GF-D8 (cell line): ENCODE measurements at regions not wholly inside any gene's neighbourhood (a gene's known extent, or its start where the extent isn't known, plus 50 kb on each side); places are given as distances from the start of the nearest gene placed in this dataset.
A peak's percentile ranks its signal among the peaks of the same experiment; 100 is the strongest.

Experiments
- DNase-seq: peaks from one replicate; lab custom pipeline; 2025; lab: John Stamatoyannopoulos, UW

DNA sequence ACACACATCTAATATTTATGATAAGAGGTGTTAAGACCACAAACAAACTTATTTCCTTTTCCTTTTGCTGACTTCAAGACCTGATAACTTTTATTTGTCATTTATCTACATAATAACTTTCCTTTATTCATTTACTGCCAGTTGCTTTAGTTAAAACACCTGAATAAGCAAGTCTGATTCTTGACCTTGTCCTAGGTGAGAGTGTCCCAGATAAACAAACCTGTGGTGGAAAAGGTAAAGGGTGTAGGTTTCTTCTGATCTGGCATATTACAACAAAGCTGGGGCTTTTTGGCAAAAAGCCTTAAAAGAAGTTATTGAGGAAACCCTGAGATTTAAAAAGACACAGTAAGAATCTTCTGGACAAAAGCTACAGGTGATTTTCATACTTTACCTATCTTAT is 191.5 kb downstream of the ZBBX start:
- DNase-seq: no peak

DNA sequence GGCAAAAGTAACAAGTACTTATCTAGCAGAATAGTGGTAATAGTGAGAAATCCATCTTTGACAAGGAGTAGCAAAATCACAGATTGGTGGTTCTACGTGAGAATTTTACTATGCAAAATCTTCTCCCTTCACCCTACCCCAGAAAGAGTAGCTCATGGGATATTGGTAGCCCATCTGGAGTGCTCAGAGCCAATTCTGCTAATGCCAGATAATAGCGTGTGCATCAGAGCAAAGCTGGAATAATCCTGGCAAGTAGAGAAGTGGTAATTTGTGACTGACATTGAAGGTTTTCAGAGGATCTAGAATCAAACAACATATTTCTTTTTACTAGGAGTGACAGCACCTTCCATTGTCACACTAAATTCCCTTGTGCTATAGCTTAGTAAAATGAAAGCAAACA is 192.9 kb downstream of the ZBBX start:
- no peak for DNase-seq

DNA sequence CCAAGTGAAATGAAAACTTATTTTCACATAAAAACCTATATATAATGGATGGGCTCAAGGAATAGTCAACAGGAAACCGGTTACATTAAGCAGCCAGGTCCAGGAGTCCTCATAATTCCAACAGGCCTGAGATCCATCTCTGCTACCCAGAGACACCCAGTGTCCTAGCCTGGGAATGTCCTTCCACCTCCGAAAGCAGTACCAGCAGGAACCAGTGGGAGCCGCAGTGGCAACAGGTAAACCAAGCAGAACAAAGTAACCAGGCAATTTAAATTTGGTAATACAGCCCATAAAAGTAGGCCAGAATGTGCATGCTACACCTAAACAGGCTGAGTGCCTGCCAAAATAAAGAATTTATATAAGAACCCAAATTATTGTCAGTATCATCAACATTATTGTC is 195.6 kb downstream of the ZBBX start:
- DNase-seq: no peak

DNA sequence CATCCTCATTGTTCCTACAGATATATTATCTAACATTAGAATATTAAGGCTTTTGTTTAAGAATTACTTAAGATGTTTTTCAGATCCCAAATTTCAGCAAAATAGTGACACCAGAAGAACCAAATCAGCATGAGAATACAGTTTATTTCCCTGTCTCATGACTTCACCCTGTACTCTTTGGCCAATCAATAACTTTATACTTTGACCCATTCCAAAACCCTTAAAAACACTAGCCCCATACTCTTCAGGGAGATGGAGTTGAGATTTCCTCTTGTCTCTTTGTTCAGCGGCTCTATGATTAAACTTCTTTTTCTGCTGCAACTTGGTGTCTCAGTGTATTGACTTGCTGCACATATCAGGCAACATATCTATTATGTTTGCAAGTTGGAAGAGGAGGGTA is 207.7 kb downstream of the ZBBX start:
- DNase-seq: no peak

DNA sequence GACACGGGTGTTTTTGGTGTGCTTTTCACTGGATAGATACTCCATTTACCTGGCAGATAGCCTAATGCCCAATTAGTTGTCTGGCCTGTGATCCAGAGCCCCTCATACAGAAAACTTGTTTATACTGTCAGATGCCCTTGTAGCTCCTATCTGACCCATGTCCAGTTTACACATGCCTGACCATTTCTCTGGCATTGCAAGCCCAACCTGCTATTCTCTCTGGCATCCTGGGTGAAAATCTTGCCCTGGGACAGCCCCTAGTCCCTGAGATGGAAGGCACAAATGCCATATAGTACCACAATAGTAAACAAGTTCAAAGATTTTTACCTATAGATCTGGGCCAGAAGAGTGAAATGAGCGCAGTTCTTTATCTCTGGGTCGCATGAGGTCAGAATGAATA is 212.6 kb downstream of the ZBBX start:
- DNase-seq: no peak

DNA sequence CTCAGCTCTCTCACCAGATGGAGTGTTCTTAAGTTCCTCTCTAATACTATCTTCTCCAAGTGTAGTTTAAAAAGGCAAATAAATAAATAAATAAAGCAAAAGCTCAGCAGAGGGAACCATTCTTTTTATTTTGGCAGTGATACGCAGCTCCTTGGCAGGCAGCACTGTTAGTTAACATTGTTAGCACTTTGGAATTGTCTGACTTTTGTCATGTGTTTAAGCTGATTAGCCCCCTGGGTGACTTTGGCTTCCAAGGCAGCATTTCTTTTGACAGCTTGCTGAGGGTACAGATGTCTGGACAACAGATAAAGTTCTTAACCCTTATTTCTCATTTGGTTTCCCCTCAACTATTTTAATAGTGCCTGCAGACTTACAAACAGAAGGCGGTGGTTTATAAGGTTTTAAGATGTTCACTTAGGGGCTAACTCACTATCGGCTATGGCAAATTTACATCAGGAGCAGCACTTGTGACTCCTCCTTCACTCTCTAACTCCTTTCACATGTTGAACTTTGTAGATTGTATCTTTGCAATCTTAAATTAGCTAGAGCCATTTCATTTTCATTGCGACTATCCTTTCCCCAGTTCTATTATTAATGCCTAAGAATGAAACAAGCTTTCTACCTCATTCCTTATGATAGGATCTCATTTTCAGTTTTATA is 213.4 kb downstream of the ZBBX start:
- no peak for DNase-seq

DNA sequence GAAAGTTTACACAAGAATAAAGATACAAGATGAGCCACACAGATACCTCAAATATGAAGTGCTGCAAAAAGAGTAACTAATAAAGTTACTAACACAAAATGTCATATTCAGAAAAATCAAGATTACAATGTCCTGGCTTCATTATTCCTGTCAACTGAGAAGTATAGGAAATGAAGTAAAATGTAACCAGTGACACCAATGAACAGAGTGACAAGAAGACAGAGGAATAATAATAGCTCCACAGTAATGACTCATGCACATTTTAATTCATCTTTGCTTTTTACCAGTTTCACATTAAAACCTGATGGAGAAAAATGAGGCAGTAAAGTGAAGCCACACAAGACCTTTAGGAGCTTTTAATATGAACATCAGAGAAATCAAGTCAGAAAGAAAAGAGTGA is 214.1 kb downstream of the ZBBX start:
- DNase-seq: no peak

DNA sequence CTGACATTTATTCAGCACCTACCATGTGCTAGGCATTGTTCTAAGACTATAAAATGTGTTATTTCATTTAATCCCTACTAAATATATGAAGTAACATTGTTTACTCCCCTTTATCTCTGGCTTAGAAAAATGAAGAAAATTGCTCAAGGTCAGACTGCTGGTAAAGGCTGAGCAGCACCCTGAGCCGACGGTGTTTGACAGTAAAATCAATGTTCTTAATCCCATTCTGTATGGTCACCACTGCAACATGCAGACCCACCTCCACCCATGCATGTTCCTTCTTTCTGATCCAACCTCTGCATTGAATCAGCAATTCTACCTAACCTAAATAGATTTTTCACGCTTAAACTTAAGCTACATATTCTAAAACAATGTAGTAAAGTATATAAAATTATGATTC is 216.5 kb downstream of the ZBBX start:
- DNase-seq: no peak

DNA sequence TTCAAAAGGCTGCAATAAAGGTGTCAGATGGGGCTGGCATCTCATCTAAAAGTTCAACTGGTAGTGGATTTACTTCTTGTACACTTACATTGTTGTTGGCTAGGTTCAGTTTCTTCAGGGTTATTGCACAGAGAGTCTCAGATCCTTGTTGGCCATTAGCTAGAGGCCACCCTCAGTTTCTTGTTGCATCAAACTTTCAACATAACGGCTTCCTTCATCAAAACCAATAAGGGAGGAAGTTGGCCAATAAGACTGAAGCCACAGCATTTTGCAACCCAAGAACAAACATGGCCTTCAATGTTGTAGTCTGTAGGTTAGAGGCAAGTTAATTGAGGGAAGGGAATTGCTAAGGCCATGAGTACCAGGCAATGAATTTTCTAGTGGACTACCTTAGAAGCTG is 218.0 kb downstream of the ZBBX start:
- DNase-seq: peak; percentile 97

DNA sequence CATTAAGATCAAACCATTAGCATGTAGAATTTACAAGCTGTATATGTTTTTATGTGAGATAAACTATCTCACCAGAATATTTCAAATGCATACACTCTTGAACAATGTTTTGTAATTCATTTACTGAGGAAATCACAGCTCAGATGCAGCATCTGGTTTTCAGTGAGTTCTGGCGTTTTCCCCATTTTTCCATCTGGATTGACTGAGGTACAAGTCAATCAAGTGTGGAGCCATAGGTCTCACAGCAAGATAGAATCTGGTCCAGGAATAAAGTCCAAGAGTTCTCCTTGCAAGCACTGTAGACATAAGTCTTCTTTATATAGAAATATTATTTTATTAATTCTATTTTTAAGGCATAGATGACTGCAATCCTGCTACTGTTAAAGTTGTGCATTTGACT is 219.3 kb downstream of the ZBBX start:
- DNase-seq: no peak

DNA sequence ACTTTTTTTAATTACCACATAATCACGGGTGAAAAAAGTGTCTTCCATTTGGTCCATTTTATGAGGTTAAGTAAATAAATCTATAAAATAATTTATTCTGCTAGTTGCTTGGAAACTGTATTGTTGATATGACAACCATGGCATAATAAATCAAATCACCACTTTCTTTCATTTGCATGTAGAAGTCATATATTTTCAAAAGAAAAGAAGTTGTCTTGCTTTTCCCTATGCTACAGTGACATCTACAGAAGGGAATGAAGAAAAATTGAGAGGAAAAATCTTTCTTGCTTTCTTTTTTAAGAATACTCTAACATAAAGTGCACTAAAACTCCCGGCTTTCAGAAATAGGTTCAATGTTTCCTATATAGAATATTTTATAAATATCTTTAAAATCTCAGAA is 228.5 kb downstream of the ZBBX start:
- no peak for DNase-seq

DNA sequence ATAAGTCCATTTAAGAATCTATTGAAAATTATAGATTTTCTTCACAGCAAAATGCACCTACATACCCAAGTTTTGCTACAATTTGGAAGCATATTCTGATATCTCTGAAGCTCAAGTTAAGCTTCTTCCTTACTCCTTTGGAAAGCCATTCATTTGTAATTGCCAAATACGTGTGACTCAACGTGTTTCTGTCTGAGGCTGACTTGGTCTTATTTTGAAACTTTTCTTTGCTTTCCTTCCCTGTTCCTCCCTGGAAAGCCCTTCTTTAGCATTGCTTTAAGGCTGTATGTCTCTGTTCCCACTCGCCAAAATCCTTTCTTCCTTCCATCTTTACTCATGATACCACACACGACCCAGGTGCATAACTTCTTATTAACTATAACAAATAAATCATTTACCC is 232.0 kb downstream of the ZBBX start:
- peak; percentile 19 for DNase-seq

DNA sequence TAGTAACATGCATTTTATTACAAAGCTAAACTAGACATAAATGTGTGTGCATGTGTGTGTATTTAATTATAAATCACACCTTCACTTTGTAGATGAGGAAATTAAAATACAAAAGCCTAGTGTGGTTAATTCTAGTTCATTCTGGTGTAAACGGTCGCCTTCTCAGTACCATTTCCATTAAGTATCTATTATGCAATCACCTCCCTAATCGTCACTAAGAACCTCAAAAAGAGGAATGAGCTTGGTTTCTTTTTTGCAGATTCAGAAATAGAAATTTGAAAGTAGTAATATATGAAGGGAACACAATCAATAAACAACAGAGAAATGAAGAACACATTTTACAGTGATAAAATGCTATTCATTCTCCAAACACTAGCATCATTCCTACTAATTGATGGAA is 233.2 kb downstream of the ZBBX start:
- no peak for DNase-seq

DNA sequence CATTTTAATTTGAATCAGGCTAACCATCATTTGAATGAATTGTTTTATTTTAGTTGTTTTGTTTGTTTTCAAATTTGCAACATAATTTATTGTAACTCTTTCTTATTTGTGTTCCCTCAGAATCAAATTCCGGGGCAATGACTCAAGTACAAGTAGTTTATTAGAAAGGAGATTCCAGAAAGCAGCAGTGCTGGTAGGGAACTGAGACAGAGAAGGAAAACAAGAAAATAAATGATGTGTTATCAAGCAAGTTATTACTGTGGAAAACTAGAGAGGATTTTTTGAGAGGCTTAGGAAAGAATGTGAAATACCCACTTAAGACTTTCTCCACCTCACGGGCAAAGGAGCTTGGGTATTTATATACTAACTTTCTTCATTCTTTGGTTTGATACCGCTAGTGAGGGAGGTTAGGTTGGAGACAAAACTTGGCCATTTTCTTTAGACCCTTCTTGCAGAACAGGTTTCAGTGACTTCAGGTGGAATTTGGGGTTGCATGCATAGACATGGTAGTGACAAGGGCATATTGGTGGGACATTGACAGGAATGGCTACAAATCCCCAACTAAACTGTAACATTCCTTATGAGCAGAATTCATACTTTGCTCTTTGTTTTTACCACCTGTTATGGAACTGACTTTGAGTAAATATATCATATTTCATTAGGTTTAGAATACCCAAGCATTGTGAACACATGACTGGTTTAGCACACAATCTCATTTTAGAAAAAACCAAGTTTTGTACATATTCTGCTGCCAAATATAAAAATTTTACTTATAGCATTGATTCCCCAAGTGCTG is 254.3 kb downstream of the ZBBX start:
- no peak for DNase-seq

DNA sequence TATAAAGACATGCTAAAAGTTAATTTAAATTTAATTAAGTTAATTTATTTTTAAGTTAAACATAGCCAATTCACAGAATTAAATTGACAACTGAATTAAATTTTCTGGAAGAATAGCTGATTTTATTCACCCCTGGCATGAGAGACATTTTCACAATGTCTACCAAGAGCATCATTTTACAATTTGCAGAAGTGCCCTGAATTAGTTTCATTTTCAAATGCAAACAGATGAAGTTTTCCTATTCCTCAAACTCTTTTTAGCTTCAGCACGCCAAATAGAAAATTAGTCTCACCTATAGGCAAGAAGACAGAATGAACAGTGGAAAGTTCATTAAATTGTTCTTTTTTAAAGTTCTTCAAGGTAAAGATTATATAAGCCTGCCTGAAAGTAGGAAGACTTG is 259.3 kb downstream of the ZBBX start:
- no peak for DNase-seq

DNA sequence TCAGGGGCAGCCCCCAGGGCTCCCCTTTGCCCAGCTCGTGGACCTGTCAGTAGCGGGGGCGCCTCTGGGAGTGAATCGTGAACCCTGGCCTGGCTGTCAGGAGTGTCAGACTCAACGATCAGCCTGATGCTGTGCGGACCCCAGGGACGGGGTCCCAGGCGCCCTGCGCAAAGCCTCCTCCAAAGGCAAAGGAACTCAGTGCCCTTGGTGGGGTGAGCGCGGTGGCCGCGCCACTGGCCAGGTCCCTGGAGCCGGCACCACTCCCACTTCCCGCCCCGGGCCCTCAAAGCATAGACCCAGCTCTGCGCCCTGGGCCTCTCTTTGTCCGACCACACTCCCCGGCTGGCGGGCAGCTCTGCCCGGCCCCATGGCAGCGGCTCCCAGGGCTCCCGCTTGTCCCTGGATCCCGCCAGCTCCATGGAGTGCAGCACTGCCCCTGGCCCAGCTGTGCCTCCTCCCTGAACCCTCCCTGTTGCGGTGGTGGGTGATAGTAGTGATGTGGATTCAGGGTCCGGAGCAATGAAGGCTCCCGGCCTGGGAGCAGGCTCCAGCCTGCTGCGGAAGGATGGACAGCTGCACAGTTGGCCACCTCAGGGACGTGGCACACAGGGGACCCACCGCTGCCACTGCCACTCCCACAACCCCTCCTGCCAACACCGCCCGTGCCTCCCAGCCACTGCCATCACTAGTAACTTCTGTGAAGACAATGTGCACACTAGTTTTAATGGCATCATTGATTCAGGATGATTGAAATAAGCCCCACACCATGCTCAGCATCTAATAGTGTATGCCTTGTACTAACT is 263.8 kb downstream of the ZBBX start:
- no peak for DNase-seq

DNA sequence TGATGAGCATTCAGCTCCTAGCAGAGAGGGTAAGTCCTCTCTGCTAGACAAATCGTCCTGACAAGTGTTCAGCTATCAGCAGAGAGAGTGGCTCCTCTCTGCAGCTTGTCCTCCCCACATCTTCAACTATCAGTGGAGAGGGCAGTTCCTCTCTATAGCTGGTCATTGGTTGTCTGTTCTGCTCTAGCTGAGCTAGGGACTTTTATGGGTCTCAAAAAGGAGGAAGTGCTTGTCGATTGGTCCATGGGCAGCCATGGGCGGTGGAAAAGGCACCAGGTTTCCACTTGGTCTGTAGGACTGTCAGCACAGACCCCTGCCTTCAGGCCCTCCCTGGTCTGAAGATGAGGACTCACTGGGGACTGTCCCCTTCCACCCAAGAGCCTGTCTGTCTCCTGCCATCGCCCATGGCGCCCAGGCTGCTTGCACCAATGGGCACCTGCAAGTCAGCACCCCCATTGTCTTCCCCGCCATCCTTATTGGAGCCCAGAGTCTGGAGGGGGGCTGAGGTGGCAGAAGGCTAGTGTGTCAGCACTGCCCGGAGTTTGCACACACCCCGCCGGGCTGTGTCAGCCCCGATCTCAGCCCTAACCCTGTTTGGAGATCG is 264.7 kb downstream of the ZBBX start:
- DNase-seq: no peak

DNA sequence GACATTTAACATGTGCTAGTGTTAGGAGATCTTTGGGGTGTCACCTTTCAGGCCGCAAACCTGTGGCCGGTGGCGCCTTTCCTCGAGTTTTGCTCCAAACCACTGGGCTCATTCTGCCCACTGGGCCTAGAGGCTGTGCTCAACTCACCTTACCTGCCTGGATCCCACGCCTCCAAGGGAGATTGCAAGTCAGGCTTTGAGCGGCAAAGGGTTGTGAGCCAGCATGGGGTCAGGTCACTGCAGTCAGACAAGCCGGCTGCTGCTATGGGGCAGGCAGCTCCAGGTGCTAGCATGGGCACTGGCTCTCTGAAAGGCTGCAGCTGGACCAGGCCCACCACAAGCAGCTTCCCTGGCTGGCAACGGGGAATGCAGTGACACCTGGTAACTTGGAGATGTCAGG is 265.5 kb downstream of the ZBBX start:
- no peak for DNase-seq

DNA sequence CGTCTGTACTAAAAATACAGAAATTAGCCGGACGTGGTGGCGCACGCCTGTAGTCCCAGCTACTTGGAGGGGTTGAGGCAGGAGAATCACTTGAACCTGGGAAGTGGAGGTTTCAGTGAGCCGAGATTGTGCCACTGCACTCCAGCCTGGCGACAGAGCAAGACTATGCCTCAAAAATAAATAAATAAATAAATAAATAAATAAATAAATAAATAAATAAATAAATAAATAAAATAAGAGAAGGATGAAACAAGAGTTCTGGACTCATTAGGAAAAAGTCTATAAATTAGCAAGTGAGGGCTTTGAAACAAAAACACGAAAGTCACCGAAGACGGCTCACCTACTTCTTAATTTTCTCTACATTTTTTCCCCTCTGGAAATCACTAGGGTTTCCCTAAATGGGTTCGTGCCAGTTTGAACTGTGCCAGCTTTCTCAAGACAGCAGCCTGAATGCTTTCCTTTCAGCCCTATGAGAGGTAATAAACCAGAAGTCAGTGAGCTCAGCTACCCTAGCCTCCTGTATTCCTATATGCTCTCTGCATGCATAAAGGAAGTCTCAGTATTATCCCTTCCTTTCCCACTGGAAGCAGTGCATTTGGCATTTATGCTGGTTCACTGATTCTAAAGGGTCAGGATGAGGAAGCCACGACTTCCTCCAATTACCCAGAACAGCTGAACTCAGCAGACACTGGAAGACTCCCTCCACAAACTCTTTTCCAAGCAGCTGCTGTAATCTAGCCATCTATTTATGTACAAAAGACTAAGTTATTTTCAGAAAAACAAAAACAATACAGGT is 266.9 kb downstream of the ZBBX start:
- DNase-seq: no peak

DNA sequence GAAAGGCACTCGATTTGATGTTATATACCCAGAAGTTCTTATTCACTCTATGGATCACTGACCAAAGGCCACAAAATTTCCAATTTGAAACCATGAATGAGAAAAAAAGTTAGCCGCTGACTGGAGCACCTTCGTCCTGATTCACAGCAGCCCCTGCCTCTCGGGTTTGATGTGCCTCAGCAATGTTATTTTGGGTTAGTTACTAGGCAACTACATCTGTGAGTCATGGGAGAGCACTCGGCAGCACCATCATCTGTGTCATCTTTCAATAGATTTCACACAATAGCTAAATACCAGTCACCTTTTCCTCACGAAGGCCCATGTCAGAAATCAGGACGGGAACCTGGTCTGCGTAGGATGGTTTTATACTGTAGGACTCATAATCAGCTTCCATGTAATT is 269.2 kb downstream of the ZBBX start:
- DNase-seq: no peak

DNA sequence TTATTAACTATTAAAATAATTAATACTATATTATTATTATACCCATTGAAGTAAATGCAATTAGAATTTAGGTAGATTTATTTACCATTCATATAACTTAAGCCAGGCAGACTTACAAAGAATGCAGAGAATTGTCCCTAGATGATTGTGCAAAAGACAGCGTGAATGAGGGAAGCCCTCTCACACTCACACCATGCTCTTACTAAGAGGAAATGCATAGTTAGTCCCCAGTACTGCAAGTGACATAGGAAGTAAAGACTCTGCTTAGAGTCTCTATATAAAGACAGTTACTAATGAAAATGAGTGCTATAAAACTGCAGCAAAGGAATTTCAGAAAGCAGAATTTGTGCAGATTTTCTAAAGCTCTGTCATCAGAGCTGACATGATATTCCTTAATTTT is 270.4 kb downstream of the ZBBX start:
- no peak for DNase-seq

DNA sequence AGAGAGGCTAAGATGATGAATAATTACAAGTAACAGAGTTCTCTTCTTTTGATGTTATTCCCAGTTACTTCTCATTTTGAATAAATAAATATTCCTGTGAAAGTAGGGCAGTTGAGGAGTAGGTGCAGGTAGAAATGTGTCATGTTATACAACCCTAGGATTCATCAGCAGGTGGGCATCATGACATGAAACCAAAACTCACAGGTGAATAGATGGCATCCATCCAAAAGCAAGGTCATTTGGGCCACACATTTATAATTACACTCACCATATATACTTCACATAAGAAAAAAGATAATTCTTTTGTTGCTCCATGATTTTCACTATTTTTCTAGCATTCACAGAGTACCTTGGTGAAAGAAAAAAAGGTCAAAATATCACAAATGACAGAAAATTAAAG is 273.6 kb downstream of the ZBBX start:
- no peak for DNase-seq
